Pons (tissue), 1 donor: ENCODE measurements at regions not wholly inside any gene's neighbourhood (a gene's known extent, or its start where the extent isn't known, plus 50 kb on each side); places are given as distances from the start of the nearest gene placed in this dataset.
"Not testable (repeated sequence)": the region's sequence is repeated elsewhere in the genome, so short reads cannot be mapped to it uniquely, and the experiment has no call there.

Experiments
- DNase-seq: peaks from one replicate; pipeline ENCODE4 v3.0.0-alpha.2; 2016; ENCODE audit warnings: low spot score

DNA sequence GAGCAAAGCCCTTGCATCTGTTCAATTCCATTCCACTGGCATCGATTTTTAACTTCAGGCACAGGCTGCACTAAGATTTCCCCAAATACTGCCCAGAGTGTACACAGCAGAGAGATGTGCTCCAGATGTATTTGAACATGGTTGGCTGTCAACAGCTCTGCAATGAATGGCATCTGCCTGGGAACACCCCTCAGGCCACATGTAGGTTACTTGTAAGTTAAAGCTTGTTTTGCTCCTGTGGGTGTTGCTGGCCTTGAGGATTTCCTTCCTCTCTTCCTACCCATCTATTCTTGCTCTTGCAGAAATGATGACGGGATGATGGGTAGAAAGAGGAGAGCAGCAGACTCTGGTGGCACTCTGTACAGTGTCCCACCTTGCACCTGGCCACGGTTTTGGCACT is 69.3 kb upstream of the HELT start:
- DNase-seq, result no peak

DNA sequence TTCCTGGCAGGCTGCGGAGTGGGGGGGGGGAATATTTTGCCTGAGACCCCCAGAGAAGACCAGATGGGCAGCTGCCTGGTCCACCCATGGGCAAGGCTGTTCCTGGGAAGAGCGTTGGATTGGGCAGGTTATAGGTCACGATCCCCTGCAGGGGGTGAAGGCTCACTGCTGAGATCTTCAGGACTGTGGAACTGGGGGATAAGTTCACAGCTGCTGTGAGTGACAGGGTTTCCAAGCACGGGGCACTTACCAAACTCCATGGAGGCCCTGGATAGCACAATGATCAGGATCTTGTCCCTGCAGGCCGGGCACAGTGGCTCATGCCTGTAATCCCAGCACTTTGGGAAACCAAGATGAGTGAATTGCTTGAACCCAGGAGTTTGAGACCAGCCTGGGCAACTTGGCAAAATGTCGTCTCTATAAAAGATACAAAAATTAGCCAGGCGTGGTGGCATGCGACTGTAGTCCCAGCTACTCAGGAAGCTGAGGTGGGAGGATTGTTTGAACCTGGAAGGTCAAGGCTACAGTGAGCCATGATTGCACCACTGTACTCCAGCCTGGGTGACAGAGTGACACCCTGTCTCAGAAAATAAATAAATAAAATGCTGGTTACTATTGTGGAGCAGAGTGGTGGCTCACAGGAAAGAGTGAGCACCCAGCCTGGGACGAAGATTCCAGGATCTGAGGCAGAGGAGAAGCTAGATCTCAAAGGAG is 68.0 kb upstream of the HELT start:
- no peak for DNase-seq

GRCh38 chr4:184950926-184951325 is 67.4 kb upstream of the HELT start:
- no peak for DNase-seq

DNA sequence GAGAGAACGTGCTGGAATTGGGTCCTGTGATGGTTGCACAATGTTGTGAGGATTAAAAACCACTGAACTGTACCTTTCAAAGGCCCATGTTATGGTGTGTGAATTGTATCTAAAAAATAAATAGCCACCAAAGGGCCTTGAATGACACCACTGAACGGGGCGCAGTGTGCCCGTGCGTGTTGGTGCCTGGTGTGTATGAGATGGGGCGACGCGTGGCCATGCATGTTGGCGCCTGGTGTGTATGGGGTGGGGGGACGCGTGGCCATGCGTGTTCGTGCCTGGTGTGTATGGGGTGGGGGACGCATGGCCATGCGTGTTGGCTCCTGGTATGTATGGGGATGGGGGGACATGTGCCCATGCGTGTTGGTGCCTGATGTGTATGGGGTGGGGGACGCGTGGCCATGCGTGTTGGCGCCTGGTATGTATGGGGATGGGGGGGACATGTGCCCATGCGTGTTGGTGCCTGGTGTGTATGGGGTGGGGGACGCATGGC is 66.6 kb upstream of the HELT start:
- no peak for DNase-seq

- no peak for DNase-seq
Measured at GRCh38 chr4:184952522-184952921, 65.8 kb upstream of the HELT start.

DNA sequence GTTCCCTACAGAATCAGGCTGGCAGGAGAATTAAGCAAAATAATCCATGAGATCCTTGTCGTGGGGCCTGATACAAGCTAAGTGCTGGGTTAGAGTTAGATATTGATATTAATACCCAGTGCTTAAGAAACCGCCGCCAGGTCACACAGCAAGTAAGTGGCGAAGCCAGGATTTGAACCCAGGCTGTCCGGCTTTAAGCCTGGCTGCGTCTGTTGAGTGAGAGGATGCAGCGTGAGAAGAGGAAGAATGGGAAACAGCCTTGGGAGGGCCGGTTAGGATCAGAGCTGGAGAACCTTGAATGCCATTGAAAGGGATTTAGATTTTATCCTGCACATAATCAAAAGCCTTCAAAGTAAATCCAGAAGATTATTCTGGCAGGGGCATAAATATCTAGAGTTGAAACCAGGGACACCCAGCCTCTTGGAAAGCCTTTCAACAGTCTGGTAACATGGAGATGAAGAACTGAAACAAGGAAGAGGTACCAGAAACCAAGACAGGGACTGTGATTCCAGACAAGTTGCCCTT is 64.8 kb upstream of the HELT start:
- DNase-seq, result no peak

DNA sequence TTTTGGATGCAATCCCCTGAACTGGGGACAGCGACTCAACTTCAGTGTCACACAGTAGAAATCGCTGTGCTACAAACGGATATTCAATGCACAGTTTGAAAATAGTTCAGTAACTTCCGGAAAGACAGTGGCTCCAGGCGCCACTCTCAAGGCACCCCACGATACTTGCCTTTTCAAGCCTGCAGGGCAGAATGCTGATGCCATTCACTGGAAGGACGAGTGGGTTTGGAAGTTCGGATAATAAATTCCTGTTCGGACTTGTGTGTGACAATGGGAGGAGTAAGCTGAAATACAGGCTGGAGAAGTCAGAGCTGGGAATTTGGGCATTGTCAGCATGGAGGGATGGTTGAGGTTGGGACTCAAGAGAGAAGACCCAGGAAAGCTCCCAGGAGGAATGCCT is 64.3 kb upstream of the HELT start:
- no peak for DNase-seq

DNA sequence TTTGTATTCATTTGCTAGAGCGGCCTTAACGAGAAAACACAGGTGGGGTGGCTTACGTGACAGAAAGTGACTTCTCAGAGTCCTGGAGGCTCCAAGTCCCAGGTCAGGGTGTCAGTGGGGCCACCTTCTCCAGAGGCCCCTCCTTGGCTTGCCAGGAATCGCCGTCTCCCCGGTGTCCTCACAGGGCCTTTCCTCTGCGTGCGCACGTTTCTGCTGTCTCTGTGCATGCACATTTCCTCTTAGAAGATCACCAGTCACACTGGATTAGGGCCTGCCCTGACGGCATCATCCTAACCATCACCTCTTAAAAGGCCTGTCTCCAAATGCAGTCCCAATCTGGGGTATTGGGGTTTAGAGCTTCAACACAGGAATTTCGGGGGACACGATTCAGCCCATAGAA is 63.8 kb upstream of the HELT start:
- no peak for DNase-seq

- no peak for DNase-seq
Measured at GRCh38 chr4:184955116-184955515, 63.2 kb upstream of the HELT start.

DNA sequence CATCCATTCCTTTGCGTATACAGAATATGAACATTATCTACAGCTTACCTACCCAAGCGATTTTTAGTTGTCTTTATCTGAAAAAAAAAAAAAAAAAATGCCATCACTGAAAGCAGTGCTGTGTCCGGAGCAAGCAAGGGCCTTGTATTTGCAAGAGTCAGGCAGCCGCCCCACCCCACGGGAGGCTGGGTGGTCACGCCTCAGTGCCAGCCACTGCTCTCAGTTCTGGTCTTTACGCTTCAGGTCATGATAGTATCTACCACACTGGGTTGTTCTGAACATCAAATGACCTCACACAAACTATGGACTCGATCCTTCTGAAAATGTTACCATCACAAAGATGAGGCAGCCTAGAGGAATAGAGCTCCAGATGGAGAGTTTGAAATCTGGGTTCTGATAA is 62.7 kb upstream of the HELT start:
- DNase-seq, result no peak

DNA sequence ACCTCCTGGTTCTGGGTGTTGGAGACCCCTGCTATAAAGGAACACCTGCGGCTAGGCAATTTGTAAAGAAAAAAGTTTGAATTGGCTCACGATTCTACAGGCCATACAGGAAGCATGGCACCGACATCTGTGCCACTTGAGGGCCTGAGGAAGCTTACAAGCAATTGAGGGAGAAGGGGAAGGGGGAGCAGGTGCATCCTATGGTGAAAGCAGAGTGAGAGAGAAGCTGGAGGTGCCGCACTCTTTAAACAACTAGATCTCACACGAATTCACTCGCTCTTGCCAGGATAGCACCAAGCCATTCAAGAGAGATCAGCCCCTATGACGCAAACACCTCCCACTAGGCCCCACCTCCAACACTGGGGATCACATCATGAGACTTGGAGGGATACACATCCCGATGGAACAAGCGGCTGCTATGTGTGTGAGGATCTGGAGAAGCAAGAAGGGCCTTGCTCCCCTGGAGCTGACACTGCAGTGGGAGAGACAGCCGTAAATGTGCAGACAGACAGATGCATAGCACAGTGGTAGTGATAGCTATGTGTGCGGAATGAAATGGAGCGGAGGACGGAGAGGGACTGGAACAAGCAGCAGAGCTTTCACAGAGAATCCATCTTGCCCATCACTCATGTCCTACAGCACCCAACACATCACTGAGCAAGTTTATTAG is 60.7 kb upstream of the HELT start:
- no peak for DNase-seq

GRCh38 chr4:184958127-184958922 is 60.0 kb upstream of the HELT start:
- no peak for DNase-seq

DNA sequence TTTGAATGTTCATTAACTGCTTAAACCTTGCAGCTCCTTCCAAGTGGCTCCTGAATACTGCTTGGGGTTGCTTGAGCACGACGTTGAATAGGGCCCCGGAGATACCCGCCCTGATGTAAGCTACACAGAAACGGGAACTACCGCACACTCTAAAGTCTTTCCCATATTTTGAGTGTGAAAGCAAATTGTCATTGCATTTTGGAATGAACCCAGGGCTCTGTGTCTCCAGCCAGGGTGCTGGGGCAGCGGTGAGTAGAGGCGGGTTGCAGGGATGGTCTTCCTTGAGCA is 59.4 kb upstream of the HELT start:
- DNase-seq, result no peak

DNA sequence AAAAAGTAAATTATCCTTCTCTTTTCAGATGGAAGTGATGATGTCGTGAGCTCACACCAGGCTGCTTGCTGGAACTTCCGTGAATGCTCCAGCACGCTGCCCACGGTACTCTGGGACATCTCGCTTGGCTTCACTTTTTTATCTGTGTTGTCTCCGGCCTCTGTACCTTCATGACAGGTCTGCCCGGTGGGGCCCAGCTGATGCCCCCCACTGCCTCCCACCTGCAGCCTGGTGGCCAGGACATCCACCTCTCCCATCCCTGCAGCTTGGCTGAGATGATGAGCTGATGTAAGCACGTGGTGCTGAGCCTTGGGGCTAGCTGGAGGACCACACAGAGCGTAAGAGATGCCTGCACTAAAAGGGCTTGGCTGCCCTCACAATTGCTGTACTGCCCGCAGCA is 59.0 kb upstream of the HELT start:
- no peak for DNase-seq

DNA sequence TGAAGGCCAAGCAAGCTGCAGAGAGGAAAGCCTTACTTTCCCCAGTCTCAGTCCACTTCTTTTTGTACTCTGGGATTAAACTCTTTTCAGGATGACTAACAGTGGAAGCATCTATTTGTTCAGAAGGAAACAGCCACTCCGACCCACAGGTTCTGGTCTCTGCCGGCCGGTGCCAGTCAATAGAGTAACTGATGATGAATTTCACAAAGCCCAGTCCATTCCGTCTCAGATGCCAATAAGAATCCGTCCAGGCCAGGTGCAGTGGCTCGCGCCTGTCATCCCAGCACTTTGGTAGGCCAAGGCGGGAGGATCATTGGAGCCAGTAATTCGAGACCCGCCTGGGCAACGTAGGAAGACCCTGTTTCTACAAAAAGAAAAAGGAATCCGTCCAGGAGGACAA is 58.5 kb upstream of the HELT start:
- no peak for DNase-seq

- no peak for DNase-seq
Measured at GRCh38 chr4:184960505-184960971, 57.8 kb upstream of the HELT start.

- DNase-seq, result no peak
Measured at GRCh38 chr4:184961660-184962059, 56.6 kb upstream of the HELT start.

DNA sequence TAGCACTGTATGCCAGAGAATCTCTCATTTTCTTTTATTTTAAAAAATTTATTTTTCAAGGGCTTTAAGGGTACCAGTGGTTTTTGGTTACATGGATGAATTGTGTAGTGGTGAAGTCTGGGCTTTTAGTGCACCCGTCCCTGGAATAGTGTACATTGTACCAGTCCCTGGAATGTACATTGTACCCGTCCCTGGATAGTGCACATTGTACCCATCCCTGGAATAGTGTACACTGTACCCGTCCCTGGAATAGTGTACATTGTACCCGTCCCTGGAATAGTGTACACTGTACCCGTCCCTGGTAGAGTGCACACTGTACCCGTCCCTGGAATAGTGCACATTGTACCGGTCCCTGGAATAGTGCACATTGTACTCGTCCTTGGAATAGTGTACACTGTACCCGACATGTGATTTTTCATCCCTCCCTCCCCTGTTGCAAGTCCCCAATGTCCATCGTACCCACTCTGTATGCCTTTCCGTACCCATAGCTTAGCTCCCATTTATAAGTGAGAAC is 56.1 kb upstream of the HELT start:
- DNase-seq, result no peak

GRCh38 chr4:184965230-184966050 is 52.9 kb upstream of the HELT start:
- DNase-seq, result not testable (repeated sequence)

GRCh38 chr4:184966051-184966691 is 52.1 kb upstream of the HELT start:
- DNase-seq, result not testable (repeated sequence)

- DNase-seq, result not testable (repeated sequence)
Measured at GRCh38 chr4:184967699-184968098, 50.6 kb upstream of the HELT start.
